PC-9 (cell line): ENCODE measurements at regions not wholly inside any gene's neighbourhood (a gene's known extent, or its start where the extent isn't known, plus 50 kb on each side); places are given as distances from the start of the nearest gene placed in this dataset.

Experiments used
- BruUV-seq: library from RNA; stranded (reverse); fragments of 400-500 nt; replicated peaks from 2 replicates; lab custom pipeline; 2021; lab: Mats Ljungman, UMichigan
- CTCF ChIA-PET: fragments of 300-600 bp; sonication (Branson Sonifier 250); formaldehyde crosslinking; loops from one replicate; lab custom pipeline; 2022; ENCODE audit warnings: antibody characterized with exemption; lab: Charles Lee
- POLR2A ChIA-PET: fragments of 300-600 bp; sonication (Branson Sonifier 250); formaldehyde crosslinking; loops from one replicate; lab custom pipeline; 2022; ENCODE audit warnings: antibody characterized with exemption; ENCODE audit not compliant: unreplicated experiment; lab: Charles Lee
- DNase-seq, 2 experiments: peaks; one replicate each; pipeline versions ENCODE4 v3.0.0 to v3.0.0-alpha.2; 2015 to 2022; ENCODE audit warnings: mixed read lengths in 1 of 2
- H2AFZ ChIP-seq: fragments of 200-600 bp; sonication (generic); 2 replicates; pipeline ENCODE4 v1.8.1; 2017; ENCODE audit warnings: antibody characterized with exemption
- H3F3A ChIP-seq: fragments of 200-600 bp; sonication (generic); 2 replicates; pipeline ENCODE4 v1.8.1; 2017; ENCODE audit warnings: antibody characterized with exemption, mild to moderate bottlenecking, low read depth; ENCODE audit not compliant: insufficient read depth
- H3K27ac ChIP-seq: fragments of 200-600 bp; sonication (generic); 2 replicates; pipeline ENCODE4 v1.6.1; 2016; ENCODE audit warnings: mixed run types
- H3K27me3 ChIP-seq: fragments of 200-600 bp; sonication (generic); 2 replicates; pipeline ENCODE4 v1.6.1; 2016; ENCODE audit warnings: low read depth, mixed run types; ENCODE audit not compliant: insufficient read depth
- H3K36me3 ChIP-seq: fragments of 200-600 bp; sonication (generic); 2 replicates; pipeline ENCODE4 v1.6.1; 2016; ENCODE audit warnings: low read depth, mixed run types
- H3K4me1 ChIP-seq: fragments of 200-600 bp; sonication (generic); replicated peaks from 2 replicates; pipeline ENCODE4 v1.6.1; 2016; ENCODE audit warnings: mixed run types; ENCODE audit not compliant: insufficient read depth
- H3K4me2 ChIP-seq: fragments of 200-600 bp; sonication (generic); 2 replicates; pipeline ENCODE4 v1.6.1; 2017; ENCODE audit warnings: mixed run types
- H3K4me3 ChIP-seq: fragments of 200-600 bp; sonication (generic); 2 replicates; pipeline ENCODE4 v1.6.1; 2016; ENCODE audit warnings: mixed run types
- H3K79me2 ChIP-seq: fragments of 200-600 bp; sonication (generic); 2 replicates; pipeline ENCODE4 v1.6.1; 2017; ENCODE audit warnings: low read depth, mixed run types
- H3K9me2 ChIP-seq: fragments of 200-600 bp; sonication (generic); 2 replicates; pipeline ENCODE4 v1.8.1; 2017; ENCODE audit warnings: mild to moderate bottlenecking; ENCODE audit not compliant: insufficient read depth
- H3K9me3 ChIP-seq: fragments of 200-600 bp; sonication (generic); 2 replicates; pipeline ENCODE4 v1.8.1; 2016; ENCODE audit warnings: low read depth; ENCODE audit not compliant: insufficient read depth
- H4K20me1 ChIP-seq: fragments of 200-600 bp; sonication (generic); 2 replicates; pipeline ENCODE4 v1.8.1; 2017; ENCODE audit not compliant: insufficient read depth
- EZH2 ChIP-seq: fragments of 200-600 bp; sonication (generic); IDR thresholded peaks from 2 replicates; pipeline ENCODE4 v1.8.0; 2017; ENCODE audit warnings: antibody characterized with exemption, low read depth
- intact Hi-C: fragments of 100-400 bp; cut with micrococcal nuclease; formaldehyde crosslinking; loops from one replicate; pipeline ENCODE4 v1.10.0; 2022; ENCODE audit not compliant: unreplicated experiment
- TF ChIP-seq, protein P1 (sequence below): fragments of 200-600 bp; sonication (generic); conservative IDR thresholded peaks from 2 replicates; pipeline ENCODE4 v1.6.1; 2017; ENCODE audit warnings: mixed run types, antibody characterized with exemption, mild to moderate bottlenecking, moderate library complexity

DNA sequence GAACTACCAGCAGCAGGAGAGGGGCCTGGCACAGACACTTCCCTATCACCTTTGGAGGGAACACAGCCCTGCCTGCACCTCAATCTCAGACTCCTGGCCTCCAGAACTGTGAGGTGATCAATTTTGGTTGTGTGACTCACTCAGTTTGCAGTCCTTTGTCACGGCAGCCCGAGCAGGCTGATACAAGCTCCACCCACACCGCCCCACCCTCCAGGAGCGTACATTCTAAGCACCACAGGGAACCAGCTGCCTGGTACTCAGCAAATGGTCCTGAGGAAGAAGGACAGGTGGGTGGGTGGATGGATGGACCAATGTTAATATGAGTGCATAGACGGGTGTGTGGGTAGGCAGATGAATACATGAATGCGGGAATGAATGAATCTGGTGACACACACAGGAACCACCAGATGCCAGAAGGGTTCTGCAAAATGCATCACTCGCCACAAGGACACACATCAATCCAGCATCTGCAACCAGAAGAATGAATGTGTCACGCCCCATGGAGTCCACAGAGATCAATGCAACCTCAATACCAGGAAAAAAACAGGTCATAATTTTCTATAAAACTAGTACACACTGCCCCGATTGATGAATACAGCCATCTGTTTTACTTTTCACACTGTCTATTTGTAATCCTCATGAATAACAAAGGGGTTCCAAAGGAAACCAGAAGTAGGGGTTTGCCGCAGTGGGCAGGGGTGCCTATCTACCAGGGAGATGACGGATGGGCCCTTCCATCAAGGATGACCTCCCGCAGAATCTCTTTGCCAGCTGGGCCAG, 284.5 kb downstream of the NPHP4 start:
- BruUV-seq, result no TSS peak
- Histone ChIP-seq H3K4me1 (no peaks in the 10 kb centered on the region), H3K79me2 (no peaks in the 10 kb centered on the region), H3K36me3 (no peaks in the 10 kb centered on the region), H3K27ac (no peak overlapping the region), H3K4me3 (no peak overlapping the region), H4K20me1 (no peaks in the 10 kb centered on the region), H3K9me2 (no peaks in the 10 kb centered on the region), H2AFZ (no peak overlapping the region), H3F3A (no peaks in the 10 kb centered on the region), H3K9me3 (no peaks in the 10 kb centered on the region), H3K4me2 (no peak overlapping the region), H3K27me3 (peaks cover 58% of the 10 kb centered on the region)
- intact Hi-C loops, result no loop called here
- DNase-seq, result no peak
- TF ChIP-seq, protein P1, sequence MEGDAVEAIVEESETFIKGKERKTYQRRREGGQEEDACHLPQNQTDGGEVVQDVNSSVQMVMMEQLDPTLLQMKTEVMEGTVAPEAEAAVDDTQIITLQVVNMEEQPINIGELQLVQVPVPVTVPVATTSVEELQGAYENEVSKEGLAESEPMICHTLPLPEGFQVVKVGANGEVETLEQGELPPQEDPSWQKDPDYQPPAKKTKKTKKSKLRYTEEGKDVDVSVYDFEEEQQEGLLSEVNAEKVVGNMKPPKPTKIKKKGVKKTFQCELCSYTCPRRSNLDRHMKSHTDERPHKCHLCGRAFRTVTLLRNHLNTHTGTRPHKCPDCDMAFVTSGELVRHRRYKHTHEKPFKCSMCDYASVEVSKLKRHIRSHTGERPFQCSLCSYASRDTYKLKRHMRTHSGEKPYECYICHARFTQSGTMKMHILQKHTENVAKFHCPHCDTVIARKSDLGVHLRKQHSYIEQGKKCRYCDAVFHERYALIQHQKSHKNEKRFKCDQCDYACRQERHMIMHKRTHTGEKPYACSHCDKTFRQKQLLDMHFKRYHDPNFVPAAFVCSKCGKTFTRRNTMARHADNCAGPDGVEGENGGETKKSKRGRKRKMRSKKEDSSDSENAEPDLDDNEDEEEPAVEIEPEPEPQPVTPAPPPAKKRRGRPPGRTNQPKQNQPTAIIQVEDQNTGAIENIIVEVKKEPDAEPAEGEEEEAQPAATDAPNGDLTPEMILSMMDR, result no peak
- TF ChIP-seq EZH2, result no peak
- ChIA-PET POLR2A (no interaction called here), CTCF (no interaction called here)

DNA sequence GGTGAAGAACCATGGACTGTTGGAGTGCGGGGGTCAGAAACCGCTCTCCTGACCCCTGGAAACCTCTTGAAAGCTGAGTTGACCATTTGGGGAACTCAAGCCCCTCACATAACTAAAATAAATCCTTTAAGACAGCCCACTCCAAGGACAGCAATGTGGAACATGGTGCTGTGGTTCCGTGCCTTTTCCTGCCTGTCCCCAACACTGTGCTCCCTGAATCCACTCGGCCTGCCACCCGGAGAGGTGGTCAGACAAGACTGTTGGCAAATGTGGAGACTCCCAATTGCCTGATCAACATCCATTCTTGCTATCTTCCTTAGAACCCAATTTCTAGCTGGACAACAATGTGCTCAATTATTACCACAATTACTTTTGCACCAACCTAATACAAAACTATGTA, 286.0 kb downstream of the NPHP4 start:
- TF ChIP-seq, protein P1, result no peak
- TF ChIP-seq EZH2, result no peak
- Histone ChIP-seq H2AFZ (no peak overlapping the region), H3K4me1 (no peaks in the 10 kb centered on the region), H3K9me3 (no peaks in the 10 kb centered on the region), H3K4me3 (no peak overlapping the region), H3K36me3 (no peaks in the 10 kb centered on the region), H3K9me2 (no peaks in the 10 kb centered on the region), H3K79me2 (no peaks in the 10 kb centered on the region), H4K20me1 (no peaks in the 10 kb centered on the region), H3K27me3 (peaks cover 69% of the 10 kb centered on the region), H3K27ac (no peak overlapping the region), H3K4me2 (no peak overlapping the region), H3F3A (no peaks in the 10 kb centered on the region)
- POLR2A ChIA-PET, result no interaction called here
- no peak for DNase-seq
- intact Hi-C loops, result no loop called here
- CTCF ChIA-PET, result no interaction called here
- no TSS peak for BruUV-seq

GRCh38 chr1:5705751-5706150, 286.5 kb downstream of the NPHP4 start:
- no peaks in the 10 kb centered on the region for H3K36me3 ChIP-seq
- POLR2A ChIA-PET, result no interaction called here

More at GRCh38 chr1:5705751-5706150, 286.5 kb downstream of the NPHP4 start:
- Histone ChIP-seq H3K27ac (no peak overlapping the region), H3K27me3 (peaks cover 74% of the 10 kb centered on the region), H3F3A (no peaks in the 10 kb centered on the region), H3K79me2 (no peaks in the 10 kb centered on the region), H3K9me3 (no peaks in the 10 kb centered on the region), H3K4me3 (no peak overlapping the region), H3K9me2 (no peaks in the 10 kb centered on the region), H2AFZ (no peak overlapping the region), H3K4me1 (no peaks in the 10 kb centered on the region), H3K4me2 (no peak overlapping the region), H4K20me1 (no peaks in the 10 kb centered on the region)
- CTCF ChIA-PET, result no interaction called here
- DNase-seq, result no peak
- intact Hi-C loops, result no loop called here
- no TSS peak for BruUV-seq
- no peak for TF ChIP-seq EZH2
- TF ChIP-seq, protein P1, result no peak
